ENCODE measurements at regions not wholly inside any gene's neighbourhood (a gene's known extent, or its start where the extent isn't known, plus 50 kb on each side); places are given as distances from the start of the nearest gene placed in this dataset.

DNA sequence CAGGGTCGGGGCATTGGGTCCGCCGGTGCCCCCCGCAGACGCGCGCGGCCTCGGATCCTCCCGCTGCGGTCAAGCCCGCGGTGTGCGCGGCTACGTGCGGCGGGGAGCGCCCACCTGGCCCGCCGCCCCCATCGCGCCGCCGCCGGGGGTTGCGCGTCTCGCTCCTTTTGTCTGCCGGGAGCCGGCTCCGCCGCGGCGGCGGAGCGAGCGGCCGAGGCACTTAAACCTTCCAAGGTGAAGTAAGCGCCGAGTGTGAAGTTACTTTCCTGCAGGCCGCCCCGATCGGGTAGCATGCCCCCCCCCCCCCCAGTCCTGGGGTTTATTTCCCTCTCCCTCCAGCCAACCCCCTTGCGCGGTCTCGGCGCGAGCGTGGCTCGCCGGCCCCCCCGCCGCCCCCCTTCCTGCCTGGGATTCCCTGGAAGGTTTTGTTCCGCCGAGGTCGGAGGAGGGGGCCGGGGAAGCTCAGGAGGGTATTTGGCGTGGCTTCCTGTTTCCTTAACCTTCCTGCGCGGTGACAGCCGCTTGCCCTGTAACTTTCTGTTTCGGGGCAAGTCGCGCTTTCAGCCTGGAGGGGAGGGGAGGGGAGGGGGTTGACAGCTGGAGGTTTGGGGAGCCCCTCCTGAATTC lies 56.6 kb upstream of the GSE1 start:
- Histone ChIP-seq H3K9ac (ENCODE audit: insufficient read depth, low read length, poor library complexity, severe bottlenecking) (peak overlapping the region; percentile 91), H3K27me3 (ENCODE audit: control insufficient read depth in 2 of 2, insufficient read depth in 2 of 2, low read length in 2 of 2) (no peaks in the 10 kb centered on the region), H3K4me3 (replicated peaks in 1 of 3; ENCODE audit: low read depth in 2 of 3, low read length in 3 of 3) (peak overlapping the region; percentile 80 to 99 (median 94)), H3K36me3 (replicated peaks in 1 of 2; ENCODE audit: control insufficient read depth in 1 of 2, insufficient read depth in 2 of 2, low read length in 2 of 2) (no peaks in the 10 kb centered on the region), H3K4me2 (replicated peaks; ENCODE audit: extremely low read depth, low read length, poor library complexity, severe bottlenecking) (peak overlapping the region; percentile 91), H2AFZ (ENCODE audit: insufficient read depth, low read depth, low read length, poor library complexity, severe bottlenecking) (peak overlapping the region; percentile 65), H4K20me1 (ENCODE audit: insufficient read depth, low read length) (peaks cover 49% of the 10 kb centered on the region), H3K79me2 (ENCODE audit: insufficient read depth, low read length) (peaks cover 66% of the 10 kb centered on the region), H3K4me1 (ENCODE audit: control insufficient read depth in 1 of 2, insufficient read depth in 2 of 2, low read length in 2 of 2) (peaks cover 39 to 49% of the 10 kb centered on the region in 2 donors), H3K9me3 (replicated peaks in 1 of 2; ENCODE audit: control insufficient read depth in 1 of 2, insufficient read depth in 1 of 2, low read length in 2 of 2) (no peaks in the 10 kb centered on the region), H3K27ac (ENCODE audit: low read depth in 1 of 2, low read length in 2 of 2) (peak overlapping the region; percentile 95 to 98)
- peaks cover 52% of the 10 kb centered on the region for H3K4me1 Mint-ChIP-seq
- H3K9me3 Mint-ChIP-seq: peaks cover 0 to 2% (median 0%) of the 10 kb centered on the region in 7 donors
- peak overlapping the region in 6 of 7 donors; percentile 46 to 97 (median 81) for H3K27ac Mint-ChIP-seq
- intact Hi-C loops (cut with micrococcal nuclease): loop anchor here (2.0 to 10.0 kb wide), 4 partner anchors 14 to 252 kb away; partner anchors contain the start of gene GSE1 (in 1 of the 2)
- TF ChIP-seq, protein P1, sequence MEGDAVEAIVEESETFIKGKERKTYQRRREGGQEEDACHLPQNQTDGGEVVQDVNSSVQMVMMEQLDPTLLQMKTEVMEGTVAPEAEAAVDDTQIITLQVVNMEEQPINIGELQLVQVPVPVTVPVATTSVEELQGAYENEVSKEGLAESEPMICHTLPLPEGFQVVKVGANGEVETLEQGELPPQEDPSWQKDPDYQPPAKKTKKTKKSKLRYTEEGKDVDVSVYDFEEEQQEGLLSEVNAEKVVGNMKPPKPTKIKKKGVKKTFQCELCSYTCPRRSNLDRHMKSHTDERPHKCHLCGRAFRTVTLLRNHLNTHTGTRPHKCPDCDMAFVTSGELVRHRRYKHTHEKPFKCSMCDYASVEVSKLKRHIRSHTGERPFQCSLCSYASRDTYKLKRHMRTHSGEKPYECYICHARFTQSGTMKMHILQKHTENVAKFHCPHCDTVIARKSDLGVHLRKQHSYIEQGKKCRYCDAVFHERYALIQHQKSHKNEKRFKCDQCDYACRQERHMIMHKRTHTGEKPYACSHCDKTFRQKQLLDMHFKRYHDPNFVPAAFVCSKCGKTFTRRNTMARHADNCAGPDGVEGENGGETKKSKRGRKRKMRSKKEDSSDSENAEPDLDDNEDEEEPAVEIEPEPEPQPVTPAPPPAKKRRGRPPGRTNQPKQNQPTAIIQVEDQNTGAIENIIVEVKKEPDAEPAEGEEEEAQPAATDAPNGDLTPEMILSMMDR (IDR thresholded peaks at IDR 0.05): no peak
- 0% methylated on average over 28 of the region's 65 CpGs for WGBS (ENCODE audit: insufficient coverage)
- H3K36me3 Mint-ChIP-seq: peaks cover 11 to 12% of the 10 kb centered on the region in 2 donors
- peaks cover 2 to 4% (median 3%) of the 10 kb centered on the region in 3 donors for H3K27me3 Mint-ChIP-seq (ENCODE audit: low read depth in 3 of 3)
- peak; percentile 56 to 79 (median 72) for DNase-seq
- peak overlapping the region; percentile 84 to 87 for H3K4me3 Mint-ChIP-seq

GRCh38 chr16:85557083-85557970 lies 55.8 kb upstream of the GSE1 start:
- peak overlapping the region; percentile 91 for H3K9ac ChIP-seq (ENCODE audit: insufficient read depth, low read length, poor library complexity, severe bottlenecking)

More at GRCh38 chr16:85557083-85557970, 55.8 kb upstream of the GSE1 start:
- H3K27ac Mint-ChIP-seq: peak overlapping the region; percentile 46 to 86 (median 79)
- peaks cover 56% of the 10 kb centered on the region for H3K4me1 Mint-ChIP-seq
- Histone ChIP-seq H3K4me3 (replicated peaks in 1 of 3; ENCODE audit: low read depth in 2 of 3, low read length in 3 of 3) (peak overlapping the region; percentile 80 to 99 (median 94)), H4K20me1 (ENCODE audit: insufficient read depth, low read length) (peaks cover 56% of the 10 kb centered on the region), H3K4me1 (ENCODE audit: control insufficient read depth in 1 of 2, insufficient read depth in 2 of 2, low read length in 2 of 2) (peaks cover 39 to 55% of the 10 kb centered on the region in 2 donors), H2AFZ (ENCODE audit: insufficient read depth, low read depth, low read length, poor library complexity, severe bottlenecking) (peak overlapping the region; percentile 41), H3K27ac (ENCODE audit: low read depth in 1 of 2, low read length in 2 of 2) (peak overlapping the region; percentile 70 to 95), H3K9me3 (replicated peaks in 1 of 2; ENCODE audit: control insufficient read depth in 1 of 2, insufficient read depth in 1 of 2, low read length in 2 of 2) (no peaks in the 10 kb centered on the region), H3K27me3 (ENCODE audit: control insufficient read depth in 2 of 2, insufficient read depth in 2 of 2, low read length in 2 of 2) (no peaks in the 10 kb centered on the region), H3K79me2 (ENCODE audit: insufficient read depth, low read length) (peaks cover 74% of the 10 kb centered on the region), H3K4me2 (replicated peaks; ENCODE audit: extremely low read depth, low read length, poor library complexity, severe bottlenecking) (peak overlapping the region; percentile 91), H3K36me3 (replicated peaks in 1 of 2; ENCODE audit: control insufficient read depth in 1 of 2, insufficient read depth in 2 of 2, low read length in 2 of 2) (no peaks in the 10 kb centered on the region)
- H3K9me3 Mint-ChIP-seq: peaks cover 0 to 2% (median 0%) of the 10 kb centered on the region in 7 donors
- peaks cover 2 to 4% (median 3%) of the 10 kb centered on the region in 3 donors for H3K27me3 Mint-ChIP-seq (ENCODE audit: low read depth in 3 of 3)
- peak overlapping the region; percentile 84 to 87 for H3K4me3 Mint-ChIP-seq
- intact Hi-C loops (cut with micrococcal nuclease): loop anchor here (2.0 to 10.0 kb wide), 4 partner anchors 13 to 253 kb away; partner anchors contain the start of gene GSE1 (in 1 of the 2)
- WGBS (ENCODE audit: insufficient coverage): 1% methylated on average over 13 of the region's 22 CpGs
- peaks cover 11 to 17% of the 10 kb centered on the region in 2 donors for H3K36me3 Mint-ChIP-seq
- peak in 1 of 3 donors; percentile 2 for DNase-seq
- TF ChIP-seq, protein P1 (IDR thresholded peaks at IDR 0.05): no peak

Data from CD14-positive monocyte (primary cell).